HL-60 (cell line): ENCODE measurements at regions not wholly inside any gene's neighbourhood (a gene's known extent, or its start where the extent isn't known, plus 50 kb on each side); places are given as distances from the start of the nearest gene placed in this dataset.

Experiments
- DNase-seq, 2 experiments: peaks; one replicate each; pipeline ENCODE4 v3.0.0-alpha.2; 2010 to 2020; ENCODE audit warnings: low read depth in 1 of 2, low spot score in 1 of 2
- H3K27ac ChIP-seq: fragments of 250-450 bp; sonication (Bioruptor Pico); replicated peaks from 2 replicates; pipeline ENCODE4 v1.5.1; 2020; ENCODE audit warnings: mild to moderate bottlenecking, moderate library complexity
- H3K27me3 ChIP-seq: fragments of 250-450 bp; sonication (Bioruptor Pico); 2 replicates; pipeline ENCODE4 v1.5.1; 2021; ENCODE audit warnings: mild to moderate bottlenecking, moderate library complexity; ENCODE audit not compliant: insufficient read depth, poor library complexity, severe bottlenecking
- H3K4me3 ChIP-seq: replicated peaks from 2 replicates; pipeline ENCODE4 v1.5.1; 2011; ENCODE audit warnings: mild to moderate bottlenecking, control low read depth, low read length; ENCODE audit not compliant: insufficient read depth
- CTCF ChIP-seq: IDR thresholded peaks from one replicate; pipeline ENCODE4 v1.5.1; 2011; ENCODE audit warnings: low read length, control low read depth, inconsistent platforms; ENCODE audit not compliant: insufficient read depth
- GABPA ChIP-seq: IDR thresholded peaks from 2 replicates; pipeline ENCODE4 v1.6.1; 2012; ENCODE audit warnings: low read depth
- POLR2AphosphoS5 ChIP-seq: IDR thresholded peaks from 2 replicates; pipeline ENCODE4 v1.6.1; 2012; ENCODE audit warnings: low read depth
- SPI1 ChIP-seq: IDR thresholded peaks from 2 replicates; pipeline ENCODE4 v1.6.1; 2012; ENCODE audit warnings: low read depth, mild to moderate bottlenecking, borderline replicate concordance
- TF ChIP-seq, protein P1 (sequence below): IDR thresholded peaks from 2 replicates; pipeline ENCODE4 v1.6.1; 2012; ENCODE audit warnings: low read depth; ENCODE audit not compliant: insufficient replicate concordance

GRCh38 chr6:19479551-19479950, 357.6 kb upstream of the ID4 start:
- TF ChIP-seq, protein P1, sequence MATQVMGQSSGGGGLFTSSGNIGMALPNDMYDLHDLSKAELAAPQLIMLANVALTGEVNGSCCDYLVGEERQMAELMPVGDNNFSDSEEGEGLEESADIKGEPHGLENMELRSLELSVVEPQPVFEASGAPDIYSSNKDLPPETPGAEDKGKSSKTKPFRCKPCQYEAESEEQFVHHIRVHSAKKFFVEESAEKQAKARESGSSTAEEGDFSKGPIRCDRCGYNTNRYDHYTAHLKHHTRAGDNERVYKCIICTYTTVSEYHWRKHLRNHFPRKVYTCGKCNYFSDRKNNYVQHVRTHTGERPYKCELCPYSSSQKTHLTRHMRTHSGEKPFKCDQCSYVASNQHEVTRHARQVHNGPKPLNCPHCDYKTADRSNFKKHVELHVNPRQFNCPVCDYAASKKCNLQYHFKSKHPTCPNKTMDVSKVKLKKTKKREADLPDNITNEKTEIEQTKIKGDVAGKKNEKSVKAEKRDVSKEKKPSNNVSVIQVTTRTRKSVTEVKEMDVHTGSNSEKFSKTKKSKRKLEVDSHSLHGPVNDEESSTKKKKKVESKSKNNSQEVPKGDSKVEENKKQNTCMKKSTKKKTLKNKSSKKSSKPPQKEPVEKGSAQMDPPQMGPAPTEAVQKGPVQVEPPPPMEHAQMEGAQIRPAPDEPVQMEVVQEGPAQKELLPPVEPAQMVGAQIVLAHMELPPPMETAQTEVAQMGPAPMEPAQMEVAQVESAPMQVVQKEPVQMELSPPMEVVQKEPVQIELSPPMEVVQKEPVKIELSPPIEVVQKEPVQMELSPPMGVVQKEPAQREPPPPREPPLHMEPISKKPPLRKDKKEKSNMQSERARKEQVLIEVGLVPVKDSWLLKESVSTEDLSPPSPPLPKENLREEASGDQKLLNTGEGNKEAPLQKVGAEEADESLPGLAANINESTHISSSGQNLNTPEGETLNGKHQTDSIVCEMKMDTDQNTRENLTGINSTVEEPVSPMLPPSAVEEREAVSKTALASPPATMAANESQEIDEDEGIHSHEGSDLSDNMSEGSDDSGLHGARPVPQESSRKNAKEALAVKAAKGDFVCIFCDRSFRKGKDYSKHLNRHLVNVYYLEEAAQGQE = no peak
- TF ChIP-seq CTCF = no peak
- TF ChIP-seq SPI1 = no peak
- TF ChIP-seq GABPA = no peak
- TF ChIP-seq POLR2AphosphoS5 = no peak
- Histone ChIP-seq H3K27me3 (no peaks in the 10 kb centered on the region), H3K27ac (no peak overlapping the region), H3K4me3 (no peak overlapping the region)
- no peak for DNase-seq

DNA sequence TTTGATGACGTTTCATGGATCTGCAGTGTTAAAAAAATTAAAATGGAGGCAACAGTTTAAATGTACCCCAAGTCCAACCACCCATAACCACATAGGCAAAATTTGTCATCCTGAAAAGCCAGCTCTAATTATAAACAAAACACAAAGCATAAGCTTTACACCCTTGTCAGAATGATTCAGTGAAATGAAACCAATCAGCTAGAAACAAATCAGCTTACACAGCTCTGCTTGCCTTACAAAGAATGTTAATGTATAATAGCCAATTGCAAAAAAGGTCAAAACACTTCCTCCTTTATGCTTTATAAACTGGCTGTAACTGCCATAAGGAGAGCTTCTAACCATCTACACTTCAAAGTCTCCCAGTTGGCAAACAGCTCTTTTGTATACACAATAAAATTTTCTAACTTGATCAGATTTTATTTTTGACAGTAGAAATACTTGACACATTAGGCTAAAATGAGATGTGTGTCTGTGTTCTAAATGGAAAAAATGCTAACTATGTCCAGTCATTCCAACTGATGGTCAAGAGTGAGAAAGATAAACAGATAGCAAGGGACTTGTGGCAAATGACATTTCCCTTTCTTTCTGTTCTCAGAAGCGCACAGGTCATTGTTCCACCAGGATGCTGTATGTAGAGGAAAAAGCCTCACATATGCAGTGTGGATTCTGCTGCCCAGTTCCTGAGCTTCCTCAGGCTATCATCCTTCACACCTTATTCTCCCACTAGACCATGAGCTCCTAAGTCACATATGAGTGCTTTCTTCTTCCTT, 344.3 kb upstream of the ID4 start:
- no peaks in the 10 kb centered on the region for H3K27me3 ChIP-seq
- H3K4me3 ChIP-seq = no peak overlapping the region
- TF ChIP-seq GABPA (no peak), POLR2AphosphoS5 (no peak), CTCF (no peak), SPI1 (no peak)
- TF ChIP-seq, protein P1 = no peak
- H3K27ac ChIP-seq = no peak overlapping the region
- no peak for DNase-seq

GRCh38 chr6:19501737-19502245, 335.4 kb upstream of the ID4 start:
- H3K27me3 ChIP-seq = no peaks in the 10 kb centered on the region
- TF ChIP-seq GABPA (no peak), SPI1 (no peak), CTCF (no peak), POLR2AphosphoS5 (no peak)
- TF ChIP-seq, protein P1 = no peak
- no peak overlapping the region for H3K4me3 ChIP-seq
- H3K27ac ChIP-seq = no peak overlapping the region
- DNase-seq = no peak
